LoVo (cell line): ENCODE measurements at regions not wholly inside any gene's neighbourhood (a gene's known extent, or its start where the extent isn't known, plus 50 kb on each side); places are given as distances from the start of the nearest gene placed in this dataset.
"Not testable (repeated sequence)": the region's sequence is repeated elsewhere in the genome, so short reads cannot be mapped to it uniquely, and the experiment has no call there.

Experiments used
- DNase-seq: peaks from one replicate; pipeline ENCODE4 v3.0.0-alpha.2; 2016; ENCODE audit warnings: low spot score

GRCh38 chr9:96131825-96132224 is 170.2 kb downstream of the HSD17B3 start:
- no peak for DNase-seq

GRCh38 chr9:96130970-96131369 is 171.0 kb downstream of the HSD17B3 start:
- DNase-seq: no peak

GRCh38 chr9:96129747-96130146 is 172.2 kb downstream of the HSD17B3 start:
- no peak for DNase-seq

GRCh38 chr9:96128880-96129279 is 173.1 kb downstream of the HSD17B3 start:
- DNase-seq: no peak

- DNase-seq: no peak
Observed at GRCh38 chr9:96126321-96126881, 175.6 kb downstream of the HSD17B3 start.

GRCh38 chr9:96125624-96126023 is 176.4 kb downstream of the HSD17B3 start:
- DNase-seq: no peak

GRCh38 chr9:96122751-96123150 is 179.2 kb downstream of the HSD17B3 start:
- DNase-seq: no peak

- DNase-seq: no peak
Observed at GRCh38 chr9:96122282-96122681, 179.7 kb downstream of the HSD17B3 start.

- no peak for DNase-seq
Observed at GRCh38 chr9:96121136-96121535, 180.8 kb downstream of the HSD17B3 start.

GRCh38 chr9:96117398-96118080 is 184.4 kb downstream of the HSD17B3 start:
- no peak for DNase-seq

GRCh38 chr9:96116275-96117064 is 185.5 kb downstream of the HSD17B3 start:
- DNase-seq: no peak

- DNase-seq: no peak
Observed at GRCh38 chr9:96115836-96116235, 186.1 kb downstream of the HSD17B3 start.

GRCh38 chr9:96113032-96113431 is 188.9 kb downstream of the HSD17B3 start:
- no peak for DNase-seq

GRCh38 chr9:96109680-96110351 is 192.2 kb downstream of the HSD17B3 start:
- no peak for DNase-seq

- no peak for DNase-seq
Observed at GRCh38 chr9:96108691-96109380, 193.1 kb downstream of the HSD17B3 start.

GRCh38 chr9:96107436-96107835 is 194.5 kb downstream of the HSD17B3 start:
- DNase-seq: no peak

- no peak for DNase-seq
Observed at GRCh38 chr9:96100385-96101300, 201.3 kb downstream of the HSD17B3 start.

GRCh38 chr9:96090630-96091029 is 211.3 kb downstream of the HSD17B3 start:
- not testable (repeated sequence) for DNase-seq

GRCh38 chr9:96089452-96090085 is 212.4 kb downstream of the HSD17B3 start:
- no peak for DNase-seq

GRCh38 chr9:96088510-96088909 is 213.0 kb downstream of the ERCC6L2 start:
- no peak for DNase-seq
